GM12878 (cell line): ENCODE measurements at regions not wholly inside any gene's neighbourhood (a gene's known extent, or its start where the extent isn't known, plus 50 kb on each side); places are given as distances from the start of the nearest gene placed in this dataset.

Source experiments
- ATAC-seq: fragments of 200-7000 bp; cut with Tn5 transposase; 3 replicates; pipeline ENCODE4 v1.9.1; 2020; ENCODE audit warnings: mild to moderate bottlenecking, moderate library complexity
- BruUV-seq: library from RNA; stranded (reverse); fragments of 400-500 nt; replicated peaks from 2 replicates; lab custom pipeline; 2021; lab: Mats Ljungman, UMichigan
- CTCF ChIA-PET: fragments of 300-600 bp; sonication (Branson Sonifier 250); formaldehyde crosslinking; extraction: SDS; loops from one replicate; lab custom pipeline; 2021; ENCODE audit warnings: inconsistent platforms; lab: Yijun Ruan, JAX
- POLR2A ChIA-PET: fragments of 350-600 bp; formaldehyde crosslinking; extraction: SDS; loops from one replicate; lab custom pipeline; 2021; ENCODE audit warnings: inconsistent platforms; lab: Charles Lee
- RAD21 ChIA-PET: fragments of 300-600 bp; sonication (Branson Sonifier 250); formaldehyde crosslinking; loops from one replicate; lab custom pipeline; 2023; ENCODE audit warnings: antibody characterized with exemption; ENCODE audit not compliant: unreplicated experiment; lab: Charles Lee
- SMC1A ChIA-PET: fragments of 300-600 bp; sonication (Branson Sonifier 250); formaldehyde crosslinking; loops from one replicate; lab custom pipeline; 2023; ENCODE audit not compliant: unreplicated experiment, uncharacterized antibody; lab: Charles Lee
- DNase-seq: peaks from one replicate; pipeline ENCODE4 v3.0.0-alpha.2; 2011; ENCODE audit warnings: low read depth, low spot score
- FAIRE-seq: peaks from 3 replicates; lab custom pipeline; 2011; peaks lifted over from hg19 to GRCh38; lab: Jason Lieb, UNC
- H2AFZ ChIP-seq: 2 replicates; pipeline ENCODE4 v1.6.0; 2011; ENCODE audit warnings: low read depth, low read length, control low read depth; ENCODE audit not compliant: control insufficient read depth
- H3K27ac ChIP-seq: 2 replicates; pipeline ENCODE4 v1.5.1; 2011; ENCODE audit warnings: control low read depth; ENCODE audit not compliant: control insufficient read depth, insufficient read depth
- H3K27me3 ChIP-seq, 2 experiments: replicated peaks in 1 of 2; 2 replicates each; pipeline versions ENCODE4 v1.6.0 to v1.6.1; 2011; ENCODE audit warnings: low read length in 1 of 2; ENCODE audit not compliant: control insufficient read depth in 2 of 2, insufficient read depth in 2 of 2
- H3K36me3 ChIP-seq, 2 experiments: 2 replicates each; pipeline ENCODE4 v1.5.1; 2011; ENCODE audit warnings: low read length in 1 of 2; ENCODE audit not compliant: control insufficient read depth in 2 of 2, insufficient read depth in 2 of 2
- H3K4me1 ChIP-seq: 2 replicates; pipeline ENCODE4 v1.6.1; 2011; ENCODE audit warnings: mild to moderate bottlenecking, low read length, moderate library complexity, mixed read lengths; ENCODE audit not compliant: control insufficient read depth, insufficient read depth
- H3K4me2 ChIP-seq: 2 replicates; pipeline ENCODE4 v1.6.0; 2011; ENCODE audit warnings: control low read depth; ENCODE audit not compliant: control insufficient read depth, insufficient read depth
- H3K4me3 ChIP-seq: fragments of 200-600 bp; sonication (generic); 2 replicates; pipeline ENCODE4 v1.5.1; 2016
- H3K79me2 ChIP-seq: 2 replicates; pipeline ENCODE4 v1.6.0; 2011; ENCODE audit warnings: low read length; ENCODE audit not compliant: control insufficient read depth, insufficient read depth
- H3K9ac ChIP-seq: 2 replicates; pipeline ENCODE4 v1.8.0; 2011; ENCODE audit warnings: low read length, control low read depth, mixed read lengths; ENCODE audit not compliant: control insufficient read depth, insufficient read depth
- H3K9me3 ChIP-seq: replicated peaks from 3 replicates; pipeline ENCODE4 v1.5.1; 2011; ENCODE audit warnings: mild to moderate bottlenecking, low read length; ENCODE audit not compliant: control insufficient read depth, insufficient read depth
- H4K20me1 ChIP-seq: 2 replicates; pipeline ENCODE4 v1.6.0; 2011; ENCODE audit not compliant: control insufficient read depth, insufficient read depth
- E4F1 ChIP-seq: fragments of 450-650 bp; IDR thresholded peaks from 2 replicates; pipeline ENCODE4 v1.6.1; 2018; ENCODE audit warnings: borderline replicate concordance, mild to moderate bottlenecking; ENCODE audit not compliant: partially characterized antibody
- ELK1 ChIP-seq: IDR thresholded peaks from 2 replicates; pipeline ENCODE4 v1.6.1; 2012; ENCODE audit warnings: low read depth, low read length, improper control_type of control experiment
- FOXM1 ChIP-seq: IDR thresholded peaks from 2 replicates; pipeline ENCODE4 v1.6.1; 2012; ENCODE audit warnings: low read depth, mild to moderate bottlenecking, inconsistent platforms, low read length, moderate library complexity
- HDGF ChIP-seq: fragments of 450-650 bp; IDR thresholded peaks from 2 replicates; pipeline ENCODE4 v1.6.1; 2016; ENCODE audit warnings: antibody characterized with exemption
- IKZF2 ChIP-seq, 2 experiments: fragments of 450-650 bp; IDR thresholded peaks; 2 replicates each; pipeline ENCODE4 v1.6.1; 2017; ENCODE audit warnings: mild to moderate bottlenecking in 2 of 2, moderate library complexity in 2 of 2
- MEF2A ChIP-seq: IDR thresholded peaks from 2 replicates; pipeline ENCODE4 v1.6.1; 2011; ENCODE audit warnings: low read depth, mild to moderate bottlenecking, low read length, moderate library complexity; ENCODE audit not compliant: insufficient read depth
- PAX8 ChIP-seq: fragments of 450-650 bp; IDR thresholded peaks from 2 replicates; pipeline ENCODE4 v1.6.1; 2017; ENCODE audit warnings: mild to moderate bottlenecking, moderate library complexity
- POU2F2 ChIP-seq: IDR thresholded peaks from 3 replicates; pipeline ENCODE4 v1.6.1; 2011; ENCODE audit warnings: low read depth, mild to moderate bottlenecking, low read length, borderline replicate concordance
- SPI1 ChIP-seq: IDR thresholded peaks from 2 replicates; pipeline ENCODE4 v1.6.1; 2011; ENCODE audit warnings: low read depth, mild to moderate bottlenecking, low read length, moderate library complexity, borderline replicate concordance; ENCODE audit not compliant: insufficient read depth
- SUPT20H ChIP-seq: IDR thresholded peaks from 2 replicates; pipeline ENCODE4 v1.6.1; 2011; ENCODE audit warnings: low read depth, mild to moderate bottlenecking, low read length, moderate library complexity, borderline replicate concordance; ENCODE audit not compliant: control insufficient read depth
- TBL1XR1 ChIP-seq: IDR thresholded peaks from 2 replicates; pipeline ENCODE4 v1.6.1; 2012; ENCODE audit warnings: low read depth, low read length, improper control_type of control experiment
- TCF3 ChIP-seq: IDR thresholded peaks from 2 replicates; pipeline ENCODE4 v1.6.1; 2012; ENCODE audit warnings: low read depth, mild to moderate bottlenecking, low read length, borderline replicate concordance; ENCODE audit not compliant: insufficient read depth
- ZNF24 ChIP-seq: fragments of 450-650 bp; IDR thresholded peaks from 2 replicates; pipeline ENCODE4 v1.6.1; 2017; ENCODE audit warnings: antibody characterized with exemption, mild to moderate bottlenecking
- WGBS: methylation state at CpG from one replicate; pipeline ENCODE4 v1.1.6; 2016; ENCODE audit warnings: low lambda C conversion rate; ENCODE audit not compliant: insufficient replicate concordance, insufficient coverage; ENCODE audit errors: missing lambda C conversion rate; 5-methylcytosine and 5-hydroxymethylcytosine counted together
- in situ Hi-C: fragments of 300-500 bp; cut with MboI; formaldehyde crosslinking; loops from 9 replicates; pipeline ENCODE4 v1.14.3; 2018; ENCODE audit warnings: mixed read lengths
- intact Hi-C: fragments of 100-400 bp; cut with micrococcal nuclease; formaldehyde crosslinking; loops from one replicate; pipeline ENCODE4 v1.14.2; 2022; ENCODE audit not compliant: unreplicated experiment
- TF ChIP-seq, protein P1 (sequence below): fragments of 450-650 bp; formaldehyde crosslinking; IDR thresholded peaks from 2 replicates; pipeline ENCODE4 v1.4.0; 2022; ENCODE audit warnings: mild to moderate bottlenecking, moderate library complexity
- TF ChIP-seq, protein P2 (sequence below): fragments of 450-650 bp; IDR thresholded peaks from 2 replicates; pipeline ENCODE4 v1.6.1; 2017; ENCODE audit warnings: low read depth, mild to moderate bottlenecking, moderate library complexity

DNA sequence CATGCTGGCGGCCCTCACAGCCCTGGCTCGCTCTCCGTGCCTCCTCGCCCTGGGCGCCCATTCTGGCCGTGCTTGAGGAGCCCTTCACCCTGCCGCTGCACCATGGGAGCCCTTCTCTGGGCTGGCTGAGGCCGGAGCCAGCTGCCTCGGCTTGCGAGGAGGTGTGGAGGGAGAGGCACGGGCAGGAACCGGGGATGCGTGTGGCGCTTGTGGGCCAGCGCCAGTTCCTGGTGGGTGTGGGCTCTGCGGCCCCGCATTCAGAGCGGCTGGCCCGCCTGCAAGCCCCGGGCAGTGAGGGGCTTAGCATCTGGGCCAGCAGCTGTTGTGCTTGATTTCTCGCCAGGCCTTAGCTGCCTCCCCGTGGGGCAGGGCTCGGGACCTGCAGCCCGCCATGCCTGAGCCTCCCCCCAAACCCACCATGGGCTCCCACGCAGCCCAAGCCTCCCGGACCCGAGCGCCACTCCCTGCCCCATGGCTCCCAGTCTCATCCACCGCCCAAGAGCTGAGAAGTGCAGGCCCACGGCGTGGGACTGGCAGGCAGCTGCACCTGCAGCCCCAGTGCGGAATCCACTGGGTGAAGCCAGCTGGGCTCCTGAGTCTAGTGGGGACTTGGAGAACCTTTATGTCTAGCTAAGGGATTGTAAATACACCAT is 163.4 kb upstream of the LRRC4C start (continued):
- no peak for TF ChIP-seq POU2F2
- no peak for TF ChIP-seq TBL1XR1
- no peak for TF ChIP-seq PAX8
- TF ChIP-seq ZNF24, result no peak
- no peak for TF ChIP-seq ELK1

DNA sequence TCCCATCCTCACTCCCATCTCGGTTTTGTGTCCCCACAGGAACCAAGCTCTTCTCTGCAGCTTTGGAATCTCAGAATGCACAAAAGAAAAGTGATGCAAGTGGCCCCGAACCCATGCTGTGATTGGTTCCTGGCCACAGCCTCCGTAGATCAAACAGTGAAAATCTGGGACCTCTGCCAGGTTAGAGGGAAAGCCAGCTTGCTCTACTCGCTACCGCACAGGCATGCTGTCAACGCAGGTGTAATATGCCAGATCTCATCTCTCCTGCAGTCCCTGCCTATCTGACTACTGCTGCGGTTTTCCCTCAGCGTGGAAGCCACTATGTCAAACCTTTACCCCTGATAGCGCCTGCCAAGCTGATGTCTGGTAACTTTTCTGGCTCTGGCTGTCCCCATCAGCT is 200.5 kb upstream of the LRRC4C start:
- BruUV-seq, result no TSS peak
- Histone ChIP-seq H4K20me1 (no peaks in the 10 kb centered on the region), H3K79me2 (no peaks in the 10 kb centered on the region), H3K4me3 (no peak overlapping the region), H3K4me1 (no peaks in the 10 kb centered on the region), H3K36me3 (no peaks in the 10 kb centered on the region), H2AFZ (no peak overlapping the region), H3K4me2 (no peak overlapping the region), H3K9ac (no peak overlapping the region), H3K27me3 (no peaks in the 10 kb centered on the region), H3K27ac (no peak overlapping the region), H3K9me3 (no peaks in the 10 kb centered on the region)
- RAD21 ChIA-PET, result no interaction called here
- in situ Hi-C loops (no loop called here), intact Hi-C loops (no loop called here)
- 40% methylated on average over 9 of the region's 9 CpGs for WGBS
- SMC1A ChIA-PET, result no interaction called here
- ATAC-seq (no peak), DNase-seq (no peak), FAIRE-seq (no peak)
- CTCF ChIA-PET, result no interaction called here
- POLR2A ChIA-PET, result no interaction called here
- TF ChIP-seq HDGF (no peak), MEF2A (no peak), SPI1 (no peak), TCF3 (no peak), FOXM1 (no peak), SUPT20H (no peak), IKZF2 (IDR thresholded peaks at IDR 0.05) (no peak), E4F1 (no peak)
- TF ChIP-seq, protein P1, sequence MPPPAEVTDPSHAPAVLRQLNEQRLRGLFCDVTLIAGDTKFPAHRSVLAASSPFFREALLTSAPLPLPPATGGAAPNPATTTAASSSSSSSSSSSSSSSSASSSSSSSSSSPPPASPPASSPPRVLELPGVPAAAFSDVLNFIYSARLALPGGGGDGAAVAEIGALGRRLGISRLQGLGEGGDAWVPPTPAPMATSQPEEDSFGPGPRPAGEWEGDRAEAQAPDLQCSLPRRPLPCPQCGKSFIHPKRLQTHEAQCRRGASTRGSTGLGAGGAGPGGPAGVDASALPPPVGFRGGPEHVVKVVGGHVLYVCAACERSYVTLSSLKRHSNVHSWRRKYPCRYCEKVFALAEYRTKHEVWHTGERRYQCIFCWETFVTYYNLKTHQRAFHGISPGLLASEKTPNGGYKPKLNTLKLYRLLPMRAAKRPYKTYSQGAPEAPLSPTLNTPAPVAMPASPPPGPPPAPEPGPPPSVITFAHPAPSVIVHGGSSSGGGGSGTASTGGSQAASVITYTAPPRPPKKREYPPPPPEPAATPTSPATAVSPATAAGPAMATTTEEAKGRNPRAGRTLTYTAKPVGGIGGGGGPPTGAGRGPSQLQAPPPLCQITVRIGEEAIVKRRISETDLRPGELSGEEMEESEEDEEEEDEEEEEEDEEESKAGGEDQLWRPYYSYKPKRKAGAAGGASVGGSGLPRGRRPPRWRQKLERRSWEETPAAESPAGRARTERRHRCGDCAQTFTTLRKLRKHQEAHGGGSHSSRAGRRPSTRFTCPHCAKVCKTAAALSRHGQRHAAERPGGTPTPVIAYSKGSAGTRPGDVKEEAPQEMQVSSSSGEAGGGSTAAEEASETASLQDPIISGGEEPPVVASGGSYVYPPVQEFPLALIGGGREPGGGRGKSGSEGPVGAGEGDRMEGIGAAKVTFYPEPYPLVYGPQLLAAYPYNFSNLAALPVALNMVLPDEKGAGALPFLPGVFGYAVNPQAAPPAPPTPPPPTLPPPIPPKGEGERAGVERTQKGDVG (CRISPR knock-in tag), result no peak
- TF ChIP-seq, protein P2, sequence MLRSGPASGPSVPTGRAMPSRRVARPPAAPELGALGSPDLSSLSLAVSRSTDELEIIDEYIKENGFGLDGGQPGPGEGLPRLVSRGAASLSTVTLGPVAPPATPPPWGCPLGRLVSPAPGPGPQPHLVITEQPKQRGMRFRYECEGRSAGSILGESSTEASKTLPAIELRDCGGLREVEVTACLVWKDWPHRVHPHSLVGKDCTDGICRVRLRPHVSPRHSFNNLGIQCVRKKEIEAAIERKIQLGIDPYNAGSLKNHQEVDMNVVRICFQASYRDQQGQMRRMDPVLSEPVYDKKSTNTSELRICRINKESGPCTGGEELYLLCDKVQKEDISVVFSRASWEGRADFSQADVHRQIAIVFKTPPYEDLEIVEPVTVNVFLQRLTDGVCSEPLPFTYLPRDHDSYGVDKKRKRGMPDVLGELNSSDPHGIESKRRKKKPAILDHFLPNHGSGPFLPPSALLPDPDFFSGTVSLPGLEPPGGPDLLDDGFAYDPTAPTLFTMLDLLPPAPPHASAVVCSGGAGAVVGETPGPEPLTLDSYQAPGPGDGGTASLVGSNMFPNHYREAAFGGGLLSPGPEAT, result no peak
